ENCODE measurements at regions not wholly inside any gene's neighbourhood (a gene's known extent, or its start where the extent isn't known, plus 50 kb on each side); places are given as distances from the start of the nearest gene placed in this dataset.

DNA sequence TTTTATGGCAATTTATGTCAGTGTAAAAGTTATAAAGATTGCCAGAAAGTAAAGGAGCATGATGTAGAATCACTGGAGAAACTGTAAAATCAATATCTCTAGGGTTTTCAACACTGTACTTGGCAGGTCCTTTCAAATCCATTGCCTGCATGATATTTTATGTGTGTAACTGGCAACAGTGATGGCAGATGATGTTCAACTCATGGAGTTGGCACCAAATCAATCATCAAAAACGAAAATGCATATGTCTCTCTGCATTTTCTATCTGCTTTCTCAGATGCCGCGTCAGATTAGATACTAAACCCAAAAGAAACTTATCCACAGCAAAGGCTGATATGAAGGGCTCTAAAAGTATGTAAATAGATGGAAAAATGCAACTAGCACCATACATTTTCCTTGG lies 1395.5 kb upstream of the PIK3C3 start:
- ChIA-PET POLR2A (no interaction called here), CTCF (no interaction called here)
- TF ChIP-seq MYC (IDR thresholded peaks at IDR 0.05; ENCODE audit: low read depth, low read length) (no peak), JUN (IDR thresholded peaks at IDR 0.05; ENCODE audit: borderline replicate concordance, insufficient read depth, insufficient read length, low read depth) (no peak), POLR2AphosphoS5 (IDR thresholded peaks at IDR 0.05; ENCODE audit: insufficient read depth, low read depth, low read length) (no peak), EZH2 (IDR thresholded peaks at IDR 0.05; ENCODE audit: borderline replicate concordance, low read depth, low read length, severe bottlenecking) (no peak), FOS (IDR thresholded peaks at IDR 0.05; ENCODE audit: borderline replicate concordance, insufficient read depth, low read length) (no peak), POLR2A (IDR thresholded peaks at IDR 0.05; ENCODE audit: low read depth, low read length) (no peak), GATA2 (IDR thresholded peaks at IDR 0.05; ENCODE audit: insufficient read depth, insufficient read length, low read depth, low read length) (no peak)
- TF ChIP-seq, protein P1, sequence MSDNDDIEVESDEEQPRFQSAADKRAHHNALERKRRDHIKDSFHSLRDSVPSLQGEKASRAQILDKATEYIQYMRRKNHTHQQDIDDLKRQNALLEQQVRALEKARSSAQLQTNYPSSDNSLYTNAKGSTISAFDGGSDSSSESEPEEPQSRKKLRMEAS (IDR thresholded peaks at IDR 0.05; ENCODE audit: insufficient read depth, insufficient read length): no peak
- TF ChIP-seq, protein P2, sequence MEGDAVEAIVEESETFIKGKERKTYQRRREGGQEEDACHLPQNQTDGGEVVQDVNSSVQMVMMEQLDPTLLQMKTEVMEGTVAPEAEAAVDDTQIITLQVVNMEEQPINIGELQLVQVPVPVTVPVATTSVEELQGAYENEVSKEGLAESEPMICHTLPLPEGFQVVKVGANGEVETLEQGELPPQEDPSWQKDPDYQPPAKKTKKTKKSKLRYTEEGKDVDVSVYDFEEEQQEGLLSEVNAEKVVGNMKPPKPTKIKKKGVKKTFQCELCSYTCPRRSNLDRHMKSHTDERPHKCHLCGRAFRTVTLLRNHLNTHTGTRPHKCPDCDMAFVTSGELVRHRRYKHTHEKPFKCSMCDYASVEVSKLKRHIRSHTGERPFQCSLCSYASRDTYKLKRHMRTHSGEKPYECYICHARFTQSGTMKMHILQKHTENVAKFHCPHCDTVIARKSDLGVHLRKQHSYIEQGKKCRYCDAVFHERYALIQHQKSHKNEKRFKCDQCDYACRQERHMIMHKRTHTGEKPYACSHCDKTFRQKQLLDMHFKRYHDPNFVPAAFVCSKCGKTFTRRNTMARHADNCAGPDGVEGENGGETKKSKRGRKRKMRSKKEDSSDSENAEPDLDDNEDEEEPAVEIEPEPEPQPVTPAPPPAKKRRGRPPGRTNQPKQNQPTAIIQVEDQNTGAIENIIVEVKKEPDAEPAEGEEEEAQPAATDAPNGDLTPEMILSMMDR (IDR thresholded peaks at IDR 0.05; ENCODE audit: extremely low read depth in 1 of 2, insufficient read depth in 1 of 2, low read depth in 1 of 2, low read length in 2 of 2): no peak
- FAIRE-seq (no peak), DNase-seq (ENCODE audit: low read depth, low spot score) (no peak)
- no peaks in the 10 kb centered on the region for H4K20me1 ChIP-seq (replicated peaks; ENCODE audit: control insufficient read depth, extremely low read depth, insufficient read depth, low read length)
- no peaks in the 10 kb centered on the region for H3K27me3 ChIP-seq (ENCODE audit: control insufficient read depth in 2 of 2, insufficient read depth in 2 of 2, low read length in 2 of 2)
- intact Hi-C loops (cut with micrococcal nuclease): no loop called here
- no peaks in the 10 kb centered on the region for H3K36me3 ChIP-seq (ENCODE audit: control insufficient read depth in 2 of 2, extremely low read depth in 1 of 2, insufficient read depth in 2 of 2, low read length in 2 of 2)
- H3K79me2 ChIP-seq (ENCODE audit: control insufficient read depth, insufficient read depth, low read length): no peaks in the 10 kb centered on the region
- H2AFZ ChIP-seq (ENCODE audit: low read depth, low read length): no peak overlapping the region
- H3K4me3 ChIP-seq (replicated peaks in 1 of 3; ENCODE audit: insufficient read depth in 1 of 3, low read depth in 1 of 3, low read length in 3 of 3): no peak overlapping the region
- H3K9ac ChIP-seq (replicated peaks; ENCODE audit: extremely low read depth, insufficient read depth, low read length): no peak overlapping the region
- no peaks in the 10 kb centered on the region for H3K9me1 ChIP-seq (replicated peaks; ENCODE audit: control insufficient read depth, extremely low read depth, insufficient read depth, low read length)
- no peaks in the 10 kb centered on the region for H3K4me1 ChIP-seq (ENCODE audit: control insufficient read depth, extremely low read depth, insufficient read depth, low read length)
- H3K4me2 ChIP-seq (ENCODE audit: insufficient read depth, low read length): no peak overlapping the region
- no TSS peak for BruUV-seq (replicated peaks)
- H3K9me3 ChIP-seq (replicated peaks; ENCODE audit: control insufficient read depth, insufficient read depth, low read length): peaks cover 4% of the 10 kb centered on the region
- H3K27ac ChIP-seq (ENCODE audit: insufficient read depth, low read depth, low read length): no peak overlapping the region
- dilution Hi-C loops (cut with MboI; ENCODE audit: extremely low pct_ligation_motif_present, low sequenced_read_pairs): no loop called here

All from endothelial cell of umbilical vein (primary cell).